Dermis blood vessel endothelial cell (primary cell): ENCODE measurements at regions not wholly inside any gene's neighbourhood (a gene's known extent, or its start where the extent isn't known, plus 50 kb on each side); places are given as distances from the start of the nearest gene placed in this dataset.

Experiments
- DNase-seq: peaks from one replicate; pipeline ENCODE4 v3.0.0; 2010

DNA sequence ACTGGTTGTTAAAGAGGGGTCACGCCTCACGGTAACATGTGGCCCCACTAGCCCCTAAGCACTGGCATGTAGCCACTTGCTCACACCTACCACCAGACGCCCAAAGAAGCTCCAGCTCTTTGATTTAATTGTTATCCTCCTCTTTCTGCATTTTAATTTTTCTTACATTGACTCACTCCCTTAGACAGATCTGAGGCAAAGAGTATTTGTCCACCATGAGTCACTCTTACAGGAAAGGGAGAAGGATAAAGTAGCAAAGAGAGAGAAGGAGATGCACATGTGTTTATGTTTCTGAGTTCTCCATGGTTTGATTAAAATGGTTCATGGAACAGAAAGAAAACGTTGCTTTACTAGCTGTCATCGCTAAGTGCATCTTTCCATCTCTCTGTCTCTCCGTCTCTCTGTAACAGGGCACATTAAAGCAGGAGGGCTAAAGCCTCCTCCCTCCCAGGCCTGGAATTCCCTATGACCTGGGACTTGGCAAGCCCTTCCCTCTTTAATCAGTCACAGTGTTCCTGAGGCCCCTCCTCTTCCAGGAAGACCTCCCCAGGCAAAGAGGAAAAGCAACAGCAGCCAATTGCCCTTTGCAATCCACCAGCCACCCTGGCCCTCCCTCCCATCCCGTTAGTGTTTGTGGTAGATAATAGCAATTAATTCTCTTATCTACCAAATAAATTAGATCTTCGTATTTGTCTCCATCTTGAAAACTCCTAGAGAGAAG, 112.8 kb upstream of the TSHZ2 start:
- DNase-seq: no peak

DNA sequence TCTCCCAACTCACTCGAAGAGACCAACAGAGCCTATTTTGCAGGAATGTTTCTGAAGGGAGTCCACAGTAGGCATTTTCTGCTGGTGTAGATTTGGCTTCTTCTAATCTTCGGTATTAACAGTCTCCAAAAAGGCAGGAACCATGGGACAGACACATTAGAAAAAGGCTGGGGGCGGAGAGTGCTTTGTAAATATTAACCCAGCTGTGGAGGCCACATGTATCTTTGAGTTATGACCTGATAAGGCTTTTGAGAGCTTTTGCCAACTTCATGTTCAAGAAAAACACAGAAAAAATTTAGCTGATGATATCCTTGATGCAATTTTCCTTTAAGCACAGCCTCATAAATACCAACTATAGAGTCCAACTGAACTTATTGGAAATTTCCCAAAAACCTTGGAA, 119.4 kb upstream of the TSHZ2 start:
- DNase-seq: no peak

DNA sequence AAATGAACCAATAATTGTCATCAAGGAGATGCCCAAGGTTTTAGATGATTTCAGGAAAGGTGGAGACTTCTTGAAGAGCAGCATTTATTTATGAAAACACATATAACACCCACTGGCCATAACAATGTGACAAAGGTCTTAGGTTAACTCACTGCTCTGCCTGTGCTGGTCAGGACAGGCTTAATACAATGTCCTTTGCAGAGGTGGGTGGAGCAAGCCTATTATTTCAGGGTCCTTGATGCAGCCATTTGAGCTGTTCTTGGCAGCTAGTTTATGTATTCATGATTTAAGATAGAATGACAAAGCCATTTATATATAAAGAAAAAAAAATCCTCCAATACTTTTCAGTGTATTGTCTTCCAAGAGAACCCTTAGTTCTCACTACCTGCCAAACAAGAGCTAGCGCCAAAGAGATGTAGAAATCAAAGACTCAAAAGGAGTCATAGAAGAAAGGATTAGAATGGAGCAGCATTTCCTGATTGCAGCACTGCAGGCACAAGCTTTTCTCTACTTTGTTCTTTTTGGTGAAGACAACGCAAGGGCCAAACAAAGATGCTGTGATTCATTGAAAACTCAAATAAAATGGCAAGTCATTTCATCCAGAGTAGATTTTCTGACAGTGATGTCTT, 124.3 kb upstream of the TSHZ2 start:
- no peak for DNase-seq

DNA sequence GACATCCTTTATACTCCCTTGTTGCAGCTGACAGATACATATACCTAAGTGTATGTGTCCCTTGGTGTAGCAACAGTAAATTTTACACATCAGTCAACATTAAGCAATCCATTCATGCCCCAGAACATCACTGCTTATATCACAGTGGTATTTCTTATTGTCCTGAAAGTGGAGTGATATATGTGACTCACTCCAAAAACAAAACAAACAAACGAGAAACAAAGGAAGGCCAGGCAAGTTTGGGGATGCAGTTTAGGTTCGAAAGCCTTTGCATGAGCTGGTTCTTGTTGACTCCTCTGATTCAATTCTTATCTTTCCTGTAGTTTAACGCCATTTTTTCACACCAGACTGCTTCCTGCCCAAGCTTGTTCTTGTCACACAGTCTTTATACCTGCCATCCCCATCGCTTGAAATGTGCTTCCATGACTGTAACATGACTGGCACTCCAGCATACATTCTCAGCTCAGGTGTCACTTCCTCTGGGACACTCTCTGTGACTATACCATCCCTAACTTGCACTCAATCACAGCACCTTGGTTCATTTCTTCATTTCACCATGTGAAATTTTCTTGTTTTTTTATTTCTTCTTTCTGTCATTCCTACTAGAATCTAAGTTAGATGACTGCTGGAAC, 125.0 kb upstream of the TSHZ2 start:
- no peak for DNase-seq

DNA sequence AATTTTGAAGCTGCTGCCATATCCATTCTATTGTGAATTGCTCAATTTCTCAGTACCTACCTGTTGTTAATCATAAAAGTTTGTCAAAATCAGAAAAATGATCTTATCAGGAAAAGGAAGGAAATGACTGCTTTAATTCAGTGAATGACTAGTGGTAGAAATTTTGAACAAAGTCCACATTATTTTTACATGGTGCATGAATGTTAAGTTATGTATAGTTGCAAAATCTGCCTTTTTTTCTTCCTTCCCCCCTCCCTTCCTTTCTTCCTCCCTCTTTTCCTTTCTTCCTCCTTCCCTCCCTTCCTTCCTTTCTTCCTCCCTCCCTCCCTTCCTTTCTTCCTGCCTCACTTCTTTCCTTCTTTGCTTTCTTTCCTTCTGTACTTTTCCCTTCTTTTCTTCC, 127.1 kb upstream of the TSHZ2 start:
- DNase-seq: no peak

DNA sequence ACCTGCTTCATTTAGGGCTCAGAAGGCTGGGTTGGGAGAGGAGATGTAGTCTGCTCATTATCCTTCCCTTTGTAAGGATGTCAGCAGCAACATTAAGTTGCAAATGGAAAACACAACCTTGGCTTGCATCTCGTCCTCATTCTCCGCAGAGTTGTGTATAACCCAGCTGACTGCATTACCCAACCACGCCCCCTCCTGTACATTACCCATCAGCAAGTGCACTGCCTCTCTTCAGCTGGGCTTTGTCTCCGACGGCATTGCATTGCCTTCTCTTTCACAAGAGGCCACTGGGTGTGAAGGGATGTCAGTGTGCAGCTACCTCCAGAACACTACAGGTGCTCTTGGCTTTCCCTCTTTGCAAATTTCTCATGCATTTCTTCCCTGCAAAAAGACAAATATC, 128.7 kb upstream of the TSHZ2 start:
- DNase-seq: no peak

DNA sequence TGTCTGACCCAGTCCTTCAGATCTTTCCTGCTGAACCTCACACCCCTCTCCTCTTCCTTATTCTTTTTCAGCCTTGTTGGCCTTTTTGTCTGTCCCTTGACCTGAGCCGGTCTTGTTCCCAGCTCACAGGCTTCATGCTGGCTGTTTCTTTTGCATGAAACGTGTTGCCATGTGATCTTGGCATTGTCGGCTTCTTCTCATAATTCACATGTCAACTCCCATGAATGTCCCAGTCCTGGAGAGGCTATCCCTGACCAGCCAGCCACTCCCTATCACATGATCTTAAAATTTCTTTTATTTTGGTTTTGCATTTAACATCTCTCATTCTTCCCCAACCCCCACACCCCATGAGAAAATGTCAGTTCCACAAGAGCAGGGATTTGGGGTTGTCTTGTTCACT, 131.2 kb upstream of the TSHZ2 start:
- DNase-seq: no peak

DNA sequence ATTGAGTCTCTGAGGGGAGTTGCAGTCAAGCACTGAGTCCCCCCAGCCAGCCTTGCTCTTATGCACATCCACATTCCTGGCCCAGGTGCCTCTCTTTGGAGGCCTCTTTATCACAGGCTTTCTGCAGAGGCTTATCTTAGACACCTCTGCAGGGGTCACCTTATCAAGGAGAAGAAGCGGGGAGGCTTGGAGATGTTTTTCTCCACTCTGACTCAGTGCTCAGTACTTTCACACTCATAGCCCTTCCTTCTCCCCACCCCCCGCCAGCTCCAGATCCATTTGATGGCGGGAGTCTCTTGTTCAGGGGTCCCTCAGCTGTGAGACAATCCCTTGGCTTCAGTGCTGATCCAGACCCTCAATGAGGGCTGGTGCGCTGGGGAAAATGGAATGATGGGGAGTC, 132.1 kb upstream of the TSHZ2 start:
- no peak for DNase-seq

DNA sequence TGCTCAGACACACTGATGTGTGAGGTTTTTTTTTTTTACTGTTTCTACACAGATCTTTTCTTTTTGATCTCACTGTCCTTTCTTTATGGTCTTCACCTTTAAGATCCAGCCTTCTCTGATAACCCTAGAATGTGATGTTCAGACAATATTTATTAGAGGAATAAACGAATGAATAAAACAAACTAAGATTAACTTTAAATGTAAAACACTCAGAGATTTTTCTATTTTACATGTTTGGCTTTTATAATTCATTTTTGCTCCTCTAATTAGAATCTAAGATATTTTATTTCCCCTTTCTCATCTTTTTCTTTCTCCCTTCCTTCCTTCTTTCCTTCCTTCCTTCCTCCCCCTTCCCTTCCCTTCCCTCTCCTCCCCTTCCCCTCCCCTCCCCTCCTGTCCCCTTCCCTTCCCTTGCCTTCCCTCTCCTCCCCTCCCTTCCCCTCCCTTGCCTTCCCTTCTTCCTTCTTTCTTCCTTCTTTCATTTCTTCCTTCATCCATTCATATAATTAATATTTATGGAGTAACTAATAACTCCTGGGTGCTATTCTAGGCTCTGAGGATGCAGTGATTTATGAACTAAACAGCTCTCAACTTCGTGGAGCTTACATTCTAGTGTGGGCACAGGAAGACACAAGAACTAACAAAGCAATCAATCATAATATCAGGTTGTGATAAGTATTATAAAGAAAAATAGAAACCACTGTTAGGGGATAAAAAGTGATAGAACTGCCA, 133.5 kb upstream of the TSHZ2 start:
- DNase-seq: no peak

DNA sequence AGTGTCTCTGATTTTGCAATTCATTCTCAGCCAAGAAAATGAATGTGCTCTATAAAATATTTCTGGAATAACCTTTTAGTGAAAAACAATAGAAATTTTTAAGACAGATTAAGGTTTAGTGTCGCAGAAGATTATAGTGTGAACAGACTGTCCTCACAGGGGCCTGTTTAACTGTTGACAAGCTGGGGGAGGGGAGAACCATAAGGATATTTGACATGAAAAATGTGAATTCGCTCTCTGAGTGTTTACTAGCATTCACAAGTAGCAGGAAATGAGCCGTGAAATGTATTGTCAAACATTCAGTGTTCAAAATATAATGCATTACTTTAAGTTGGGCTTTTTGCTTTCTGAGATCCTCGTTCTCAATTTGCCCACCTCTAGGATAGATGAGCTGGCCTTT, 134.8 kb upstream of the TSHZ2 start:
- DNase-seq: no peak

DNA sequence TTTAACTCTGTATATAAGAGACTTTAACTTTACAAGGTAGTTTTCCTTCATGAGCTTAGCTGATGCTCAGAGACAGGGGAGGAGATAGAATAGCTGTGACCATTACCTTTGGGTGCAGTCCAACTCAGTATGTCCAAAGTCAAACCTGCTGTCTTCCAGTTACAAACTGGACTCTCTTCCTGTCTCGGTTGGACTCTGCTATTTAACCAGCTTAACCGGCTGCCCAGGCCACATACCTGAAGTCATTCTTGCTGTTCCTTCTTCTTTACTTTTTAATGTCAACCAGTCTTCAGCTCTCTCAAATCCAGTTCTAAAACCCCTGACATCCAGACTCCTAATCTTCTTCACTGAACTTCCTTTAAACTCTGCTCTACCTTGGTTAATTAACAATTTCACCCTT, 138.3 kb upstream of the TSHZ2 start:
- no peak for DNase-seq

DNA sequence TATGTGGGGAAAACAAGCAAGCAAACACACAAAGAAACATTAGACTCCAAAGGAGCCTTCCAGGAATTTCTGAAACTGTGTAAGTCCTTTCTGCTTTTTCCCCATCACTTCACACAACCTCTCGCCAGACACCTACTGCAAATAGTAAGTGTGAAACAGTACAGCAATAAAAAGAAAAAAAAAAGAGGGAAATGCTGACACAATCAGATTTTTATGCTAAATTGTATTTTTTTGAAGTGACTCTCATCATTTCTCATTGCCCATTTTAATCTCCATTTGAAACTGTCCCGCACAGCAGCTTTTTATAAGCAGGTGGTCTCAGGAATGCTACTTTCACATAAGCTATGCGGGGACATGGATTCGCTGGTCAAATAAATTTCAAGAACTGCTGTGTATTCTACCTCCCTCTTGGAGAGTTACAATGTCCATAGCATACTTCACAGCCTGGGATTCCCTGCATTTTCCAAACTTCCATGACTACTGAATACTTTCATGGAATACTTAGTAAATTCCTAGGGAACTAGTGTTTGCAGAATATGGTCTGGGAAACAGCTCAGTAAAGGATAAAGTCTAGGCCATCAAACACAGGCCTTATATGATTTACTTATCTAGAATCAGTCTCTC, 139.9 kb upstream of the TSHZ2 start:
- DNase-seq: no peak

DNA sequence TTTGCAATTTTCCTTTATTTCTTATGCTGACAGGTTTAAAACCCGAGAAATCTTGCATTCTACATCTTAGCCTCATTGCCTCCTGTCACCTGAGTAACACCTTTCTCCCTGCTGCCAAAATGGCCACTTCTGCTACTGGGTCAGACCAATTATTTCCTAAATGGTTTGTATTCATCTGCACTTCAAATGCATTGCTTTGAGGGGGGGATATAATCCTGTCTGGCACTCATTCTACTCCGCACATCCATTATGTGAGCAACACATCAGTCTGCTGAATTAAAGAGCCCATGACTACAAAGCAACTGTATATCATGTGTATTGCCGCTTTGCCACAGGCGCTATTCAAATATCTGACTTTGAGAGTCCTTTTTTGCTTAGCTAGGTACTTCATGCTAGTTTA, 141.6 kb upstream of the TSHZ2 start:
- no peak for DNase-seq

DNA sequence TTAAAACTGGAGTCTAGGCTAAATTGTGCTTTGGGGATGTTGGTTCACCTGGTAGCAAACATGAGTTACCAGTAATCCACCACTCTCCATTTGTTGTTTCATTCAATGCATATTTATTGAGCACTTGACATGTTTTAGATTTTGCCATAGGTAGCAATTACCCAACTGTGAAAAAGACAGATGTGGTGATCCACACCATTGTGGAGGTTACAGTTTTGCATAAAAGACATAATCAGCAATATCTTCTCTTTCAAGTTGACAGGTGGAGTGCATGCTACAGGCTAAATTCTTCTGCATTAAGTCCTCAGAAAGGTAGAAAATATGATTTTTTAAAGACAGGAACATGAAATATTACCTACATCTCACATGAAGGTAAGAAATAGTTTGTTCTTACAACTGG, 143.0 kb upstream of the TSHZ2 start:
- DNase-seq: no peak

DNA sequence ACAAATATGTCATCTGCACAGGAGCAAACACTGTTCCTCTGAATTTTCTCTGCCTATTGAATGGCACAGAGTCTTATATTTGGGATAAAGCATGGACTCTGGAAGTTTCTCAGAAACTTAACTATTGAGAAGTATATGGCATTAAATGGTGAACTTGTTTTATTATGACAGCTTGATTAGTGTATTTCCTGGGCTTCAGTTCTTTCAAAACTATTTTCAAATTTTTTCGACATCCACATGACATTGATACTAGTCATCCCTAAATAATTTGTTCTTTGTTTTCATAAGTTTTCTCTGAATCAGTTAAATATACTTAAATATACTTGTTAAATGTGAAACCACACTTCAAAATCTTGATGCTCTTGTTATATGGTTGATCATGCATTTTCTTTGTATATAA, 144.0 kb upstream of the TSHZ2 start:
- no peak for DNase-seq

DNA sequence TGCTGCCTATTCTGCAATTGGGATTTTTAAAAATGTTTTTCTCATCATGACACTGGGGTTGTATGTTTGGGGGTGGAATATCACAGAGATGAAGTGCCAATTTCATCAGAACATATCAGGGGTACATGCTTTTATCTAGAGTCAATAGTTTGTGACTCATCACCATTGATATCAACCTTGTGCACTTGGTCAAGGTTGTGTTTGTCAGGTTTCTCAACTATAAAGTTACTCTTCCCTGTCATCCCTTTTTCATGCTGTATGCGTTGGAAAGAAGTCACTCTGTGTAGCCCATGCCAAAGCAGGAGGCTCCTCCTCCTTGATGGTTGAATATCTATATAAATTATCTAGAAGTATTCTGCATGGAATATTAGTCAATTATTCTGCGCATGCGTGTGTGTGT, 145.4 kb upstream of the TSHZ2 start:
- DNase-seq: no peak

DNA sequence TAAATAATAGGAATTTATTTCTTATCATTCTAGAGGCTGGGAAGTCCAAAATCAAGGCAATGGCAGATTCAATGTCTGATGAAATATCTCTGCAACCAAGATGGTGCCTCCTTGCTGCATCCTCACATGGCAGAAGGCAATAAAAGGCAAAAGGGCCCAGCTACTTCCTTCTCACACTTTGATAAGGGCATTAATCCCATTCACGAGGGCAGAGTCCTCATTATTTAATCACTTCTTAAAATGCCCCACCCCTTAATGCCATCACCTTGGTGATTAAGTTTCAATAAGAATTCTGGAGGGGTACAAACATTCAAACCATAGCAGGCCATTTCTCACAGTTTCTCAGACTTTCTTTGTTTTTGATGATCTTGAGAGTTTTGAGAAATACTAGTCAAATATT, 145.8 kb upstream of the TSHZ2 start:
- DNase-seq: no peak

DNA sequence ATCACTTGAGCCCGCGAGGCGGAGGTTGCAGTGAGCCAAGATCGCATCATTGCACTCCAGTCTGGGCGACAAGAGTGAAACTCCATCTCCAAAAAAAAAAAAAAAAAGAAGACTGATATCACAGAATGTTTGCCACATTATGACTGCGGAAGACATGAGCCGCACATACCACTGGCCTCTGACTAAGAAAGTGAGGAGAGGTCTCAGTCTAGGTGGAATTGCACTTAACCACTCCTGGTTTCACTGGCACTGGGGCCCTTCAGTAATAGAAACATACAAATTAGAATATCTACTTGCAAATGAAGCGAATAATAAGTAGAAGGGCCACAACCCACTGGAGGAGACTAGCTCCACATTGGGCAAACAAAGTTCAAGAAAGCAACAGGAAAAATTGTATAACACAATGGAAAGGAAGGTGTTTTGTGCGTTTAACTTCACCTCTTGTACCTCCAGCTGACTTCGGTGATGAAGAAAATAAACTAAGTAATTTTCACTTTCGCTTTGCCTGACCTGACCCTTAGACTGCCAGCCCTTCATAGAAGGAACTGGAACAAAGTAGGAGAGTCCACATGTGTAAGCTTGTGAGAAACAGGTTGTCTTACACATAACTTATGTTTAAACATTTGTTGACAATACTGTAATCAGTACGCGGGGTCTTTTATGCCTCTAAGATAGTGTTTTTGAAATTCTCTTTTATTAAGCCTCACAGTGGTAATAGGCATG, 147.5 kb upstream of the TSHZ2 start:
- DNase-seq: no peak

DNA sequence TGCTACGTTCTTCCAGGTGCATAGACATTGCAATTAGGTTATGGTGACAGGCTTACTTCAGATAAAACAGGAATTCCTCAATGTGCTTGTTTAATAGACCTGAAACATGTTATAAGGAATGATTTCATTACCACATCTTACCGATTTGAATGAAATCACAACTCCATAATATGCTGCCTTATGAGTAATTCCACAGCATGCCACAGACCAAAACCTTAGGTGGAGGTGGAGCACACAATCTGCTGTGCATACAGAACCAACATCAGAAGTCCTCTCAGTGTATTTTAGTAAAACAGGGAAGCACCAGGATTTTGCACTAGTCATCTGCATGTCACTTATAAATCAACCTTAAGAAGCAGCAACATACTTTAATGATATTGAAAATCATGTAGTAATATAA, 148.9 kb upstream of the TSHZ2 start:
- no peak for DNase-seq

DNA sequence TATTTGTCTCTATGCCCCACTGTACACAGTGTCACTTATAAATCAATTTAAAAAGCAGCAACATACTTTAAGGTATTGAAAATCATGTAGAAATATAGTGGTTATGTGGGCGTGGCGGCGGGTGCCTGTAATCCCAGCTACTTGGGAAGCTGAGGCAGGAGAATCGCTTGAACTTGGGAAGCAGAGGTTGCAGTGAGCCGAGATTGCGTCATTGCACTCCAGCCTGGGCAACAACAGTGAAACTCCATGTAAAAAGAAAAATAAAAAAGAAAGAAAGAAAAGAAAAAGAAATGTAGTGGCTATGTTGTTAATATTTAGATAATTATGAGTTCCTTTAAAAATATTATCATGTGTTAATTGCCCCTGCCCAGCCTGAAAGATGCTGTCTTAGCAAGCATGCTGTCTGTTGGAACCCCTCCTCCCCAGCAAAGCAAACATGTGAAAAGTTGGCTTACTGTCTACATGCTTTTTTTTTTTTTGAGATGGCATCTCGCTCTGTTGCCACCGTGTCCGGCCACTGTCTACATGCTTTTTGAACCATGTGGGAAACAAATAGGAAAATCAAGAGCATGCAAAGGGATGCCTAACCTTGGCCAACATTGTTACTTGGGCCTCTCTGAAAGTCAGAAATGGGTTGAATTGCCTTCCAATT, 151.4 kb upstream of the TSHZ2 start:
- no peak for DNase-seq

DNA sequence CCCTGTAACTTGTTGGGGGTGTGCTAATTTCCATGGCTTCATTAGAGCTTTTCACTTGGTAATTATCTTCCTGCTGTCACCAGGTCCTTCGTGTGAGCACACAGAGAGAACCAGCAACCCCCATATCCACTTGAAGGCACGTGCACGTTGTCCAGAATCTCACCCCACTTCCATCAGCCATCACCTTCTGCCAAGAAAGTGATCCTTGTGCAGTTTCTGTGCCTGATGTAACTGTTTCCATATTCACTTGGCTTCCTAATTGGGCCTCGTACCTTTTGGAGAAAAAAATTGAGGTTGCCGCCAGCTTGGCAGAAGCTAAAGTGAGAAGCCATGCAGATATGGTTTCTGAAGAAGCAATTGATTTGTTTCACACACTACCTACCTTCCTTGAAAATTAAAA, 153.7 kb upstream of the TSHZ2 start:
- DNase-seq: no peak

DNA sequence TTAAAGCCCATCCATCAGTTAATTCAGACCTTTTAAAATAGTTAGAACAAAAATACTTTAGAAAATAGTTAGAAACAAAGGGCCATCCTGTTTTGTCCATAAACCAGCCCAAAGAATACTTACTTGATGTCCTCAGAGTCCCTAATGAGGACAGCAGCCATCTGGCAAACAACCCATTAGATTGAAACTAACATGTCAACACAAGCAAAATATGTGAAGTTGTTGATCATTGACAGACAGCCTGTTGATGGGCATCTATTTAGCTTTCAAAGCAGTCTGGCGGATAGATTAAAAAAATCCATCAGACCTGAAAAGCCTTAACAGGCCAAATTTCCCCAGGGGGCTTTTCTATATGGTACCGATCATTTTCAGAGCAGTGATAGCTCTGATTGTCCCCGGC, 154.2 kb upstream of the TSHZ2 start:
- DNase-seq: no peak
